Stimulated activated CD8-positive, alpha-beta memory T cell treated with anti-CD3 and anti-CD28 coated beads, Interleukin-7, amount 100 ng/mL, for 4 hours (primary cell): ENCODE measurements at regions not wholly inside any gene's neighbourhood (a gene's known extent, or its start where the extent isn't known, plus 50 kb on each side); places are given as distances from the start of the nearest gene placed in this dataset.
"Not testable (repeated sequence)": the region's sequence is repeated elsewhere in the genome, so short reads cannot be mapped to it uniquely, and the experiment has no call there.

Experiments
- DNase-seq, 2 donors: peaks; one replicate each; pipeline ENCODE4 v3.0.0-alpha.2; 2020; ENCODE audit warnings: low read depth in 2 of 2

DNA sequence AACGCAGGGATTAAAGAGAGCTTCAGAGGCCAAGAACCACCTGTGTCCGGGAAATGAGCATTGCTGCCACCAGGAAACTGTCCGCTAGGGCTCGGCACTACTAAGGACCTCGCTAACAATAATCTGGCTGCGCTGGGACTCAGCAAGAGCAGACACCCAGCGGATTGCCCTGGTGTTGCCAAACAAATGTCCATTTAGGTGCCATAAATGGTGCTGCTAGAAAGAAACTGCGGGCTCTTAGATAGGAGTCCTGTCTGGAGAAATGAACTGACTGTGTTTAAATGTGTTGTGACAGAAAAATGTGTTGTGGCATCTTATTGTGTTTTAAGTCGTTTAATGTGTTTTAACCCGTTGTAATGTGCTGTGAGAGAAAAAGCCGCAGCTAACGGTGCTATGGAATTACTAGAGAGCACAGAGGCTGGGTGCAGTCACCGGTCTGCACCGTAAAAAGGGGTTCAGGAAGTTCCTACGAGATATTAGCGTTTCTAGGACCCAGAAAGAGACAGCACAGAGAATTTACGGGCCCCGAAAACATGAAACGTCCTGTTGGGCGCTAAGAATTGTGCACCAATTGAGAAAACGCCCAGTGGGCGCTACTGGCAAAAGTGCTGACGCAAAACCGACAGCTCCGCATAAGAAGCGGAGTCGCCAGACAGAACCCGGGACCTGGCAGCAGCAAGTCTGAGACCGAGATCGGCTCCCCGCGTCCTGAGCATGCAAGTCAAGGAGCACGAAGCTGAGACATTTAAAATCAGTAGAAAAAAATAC lies 90.6 kb downstream of the ANXA2R start:
- peak; percentile 12 to 39 for DNase-seq

DNA sequence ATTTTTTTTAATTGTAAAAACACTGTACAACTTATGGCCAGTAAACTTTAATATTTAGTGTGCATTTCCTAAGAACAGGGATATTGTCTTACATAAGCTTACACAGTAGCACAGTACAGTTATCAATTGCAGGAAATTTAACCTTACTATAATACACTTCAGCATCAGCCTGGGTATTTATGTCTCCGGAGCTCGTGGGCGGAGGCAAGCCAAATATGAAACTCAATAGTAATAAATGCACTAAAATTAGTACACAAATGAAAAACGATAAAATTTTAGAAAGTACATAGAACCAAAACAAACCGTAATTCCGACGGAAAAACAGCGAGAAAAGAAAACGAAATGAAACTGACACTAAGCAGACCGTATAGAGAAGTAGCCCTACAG lies 91.2 kb downstream of the ANXA2R start:
- no peak for DNase-seq

DNA sequence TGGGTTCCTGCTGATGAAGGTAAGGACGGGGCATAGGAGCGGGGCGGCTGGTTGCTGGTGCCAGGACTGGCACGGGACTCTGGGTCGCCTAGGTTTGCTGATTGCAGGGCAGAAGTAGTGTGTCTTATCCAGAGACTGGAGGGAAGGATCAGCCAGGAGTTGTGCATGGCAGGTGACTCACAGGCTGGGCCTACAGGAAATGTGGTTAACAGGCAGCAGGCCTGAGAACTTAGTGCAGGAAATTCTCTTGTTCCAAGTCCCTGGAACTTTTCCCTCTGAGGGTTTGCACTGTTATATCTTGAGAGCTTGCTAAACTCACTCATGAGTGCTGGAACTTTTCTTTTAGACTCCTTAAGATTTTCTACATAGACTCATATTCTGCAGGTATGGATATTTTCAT lies 95.1 kb downstream of the ANXA2R start:
- DNase-seq: no peak

DNA sequence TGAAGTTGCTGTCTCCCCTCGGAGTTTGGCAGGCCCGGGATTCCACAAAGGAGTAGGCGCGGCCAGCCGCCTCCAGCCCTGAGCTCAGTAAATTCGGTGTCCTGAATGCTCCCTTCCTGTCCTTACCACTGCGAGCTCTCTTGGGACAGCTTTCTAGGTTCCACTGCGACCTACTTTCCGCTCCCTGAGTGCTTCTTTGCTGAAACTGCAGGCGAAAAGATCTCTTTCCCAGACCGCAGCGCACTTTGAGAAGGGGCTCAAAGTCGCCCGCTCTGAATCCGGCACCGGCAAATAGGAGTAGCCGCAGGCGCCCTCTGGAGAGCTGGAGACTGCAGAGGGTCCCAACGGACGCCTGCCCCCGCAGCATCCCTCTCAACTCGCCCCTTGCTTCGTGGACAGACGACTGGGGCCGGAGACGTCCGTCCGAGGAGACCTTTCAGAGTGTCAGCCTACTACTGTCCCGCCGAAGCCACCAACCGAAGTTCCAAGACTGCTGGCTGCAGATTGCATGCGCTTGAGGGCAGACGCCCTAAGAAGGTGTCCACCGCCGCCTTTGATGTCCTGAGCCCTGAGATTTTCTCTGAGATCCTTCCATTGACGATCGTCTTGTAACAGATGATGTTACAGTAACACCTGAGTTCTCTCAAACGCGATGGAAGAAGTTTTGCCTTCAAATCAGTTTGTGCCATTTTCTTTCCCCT lies 96.0 kb downstream of the ANXA2R start:
- DNase-seq: no peak

DNA sequence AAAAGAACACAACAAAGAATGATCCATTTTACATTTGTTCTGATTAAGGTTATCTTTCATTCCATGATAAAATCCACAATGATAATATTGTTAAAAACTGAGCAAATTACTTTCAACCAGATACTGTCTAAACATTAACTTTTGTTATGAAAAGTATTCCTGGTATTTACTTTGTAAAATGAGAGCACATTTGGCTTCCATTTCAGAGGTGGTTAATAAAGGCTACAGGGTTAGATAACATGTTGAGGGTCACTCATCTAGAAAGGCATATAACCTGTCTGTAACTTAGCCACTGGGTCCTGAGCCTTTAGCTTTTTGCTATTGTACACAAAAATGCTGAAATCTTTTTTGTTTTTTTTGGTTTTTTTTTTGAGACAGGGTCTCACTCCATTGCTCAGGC lies 99.3 kb downstream of the ANXA2R start:
- DNase-seq: no peak

DNA sequence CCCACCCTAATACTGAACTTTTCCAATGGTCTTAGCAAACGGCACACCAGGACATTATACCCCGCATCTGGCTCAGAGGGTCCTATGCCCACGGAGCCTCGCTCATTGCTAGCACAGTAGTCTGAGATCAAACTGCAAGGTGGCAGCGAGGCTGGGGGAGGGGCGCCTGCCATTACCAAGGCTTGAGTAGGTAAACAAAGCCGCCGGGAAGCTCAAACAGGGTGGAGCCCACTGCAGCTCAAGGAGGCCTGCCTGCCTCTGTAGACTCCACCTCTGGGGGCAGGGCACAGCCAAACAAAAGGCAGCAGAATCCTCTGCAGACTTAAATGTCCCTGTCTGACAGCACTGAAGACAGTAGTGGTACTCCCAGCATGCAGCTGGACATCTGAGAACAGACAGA lies 108.1 kb downstream of the ANXA2R start:
- DNase-seq: not testable (repeated sequence)

DNA sequence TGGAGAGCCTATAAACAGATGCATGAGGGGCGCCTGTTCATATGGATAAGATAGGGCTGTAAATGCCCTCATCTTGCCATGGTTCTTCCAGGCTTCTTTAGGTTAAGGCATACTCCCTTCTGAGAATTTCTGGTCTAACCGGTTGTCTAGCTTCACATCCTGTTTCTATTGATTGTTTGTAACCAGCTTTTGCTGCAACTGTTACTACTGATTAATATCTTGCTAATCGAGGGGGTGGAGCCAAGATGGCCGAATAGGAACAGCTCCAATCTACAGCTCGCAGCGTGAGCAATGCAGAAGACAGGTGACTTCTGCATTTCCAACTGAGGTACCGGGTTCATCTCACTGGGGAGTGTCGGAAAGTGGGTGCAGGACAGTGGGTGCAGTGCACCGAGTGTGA lies 108.7 kb downstream of the ANXA2R start:
- DNase-seq: not testable (repeated sequence)

DNA sequence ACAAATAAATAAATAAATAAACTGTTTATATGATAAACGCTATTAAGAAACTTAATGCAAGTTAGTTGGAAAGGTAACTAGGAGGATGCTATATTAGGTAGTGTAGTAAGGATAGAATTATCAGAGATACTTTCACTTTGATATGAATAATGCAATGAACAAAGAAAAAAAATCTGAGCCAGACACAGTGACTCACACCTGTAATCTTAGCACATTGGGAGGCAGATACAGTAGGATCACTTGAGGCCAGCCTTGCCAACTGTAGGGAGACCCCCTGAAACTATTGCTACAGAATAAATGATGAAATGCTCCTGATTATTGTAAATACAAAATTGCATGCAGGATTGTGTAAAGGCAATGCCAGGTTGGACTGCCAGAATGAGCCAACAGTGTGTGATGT lies 109.2 kb downstream of the ANXA2R start:
- DNase-seq: no peak

DNA sequence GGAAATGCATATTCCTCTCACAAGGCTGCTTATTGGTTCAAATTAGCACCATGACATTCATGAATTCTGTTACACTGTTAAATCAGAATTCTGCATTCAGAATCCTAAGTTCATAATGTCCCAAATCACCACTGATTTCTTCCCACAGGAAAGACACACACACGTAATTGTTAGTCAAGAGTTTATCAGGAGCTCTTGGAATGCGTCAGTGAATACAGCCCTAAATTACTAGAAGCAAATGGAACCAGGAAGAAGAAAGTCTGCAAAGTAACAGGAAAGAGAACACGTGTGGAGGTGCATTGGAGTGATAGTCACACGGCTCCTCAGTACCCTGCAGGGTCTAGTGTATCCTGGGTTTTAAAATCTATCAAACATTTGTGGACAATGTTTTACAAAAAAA lies 110.2 kb downstream of the ANXA2R start:
- no peak for DNase-seq

DNA sequence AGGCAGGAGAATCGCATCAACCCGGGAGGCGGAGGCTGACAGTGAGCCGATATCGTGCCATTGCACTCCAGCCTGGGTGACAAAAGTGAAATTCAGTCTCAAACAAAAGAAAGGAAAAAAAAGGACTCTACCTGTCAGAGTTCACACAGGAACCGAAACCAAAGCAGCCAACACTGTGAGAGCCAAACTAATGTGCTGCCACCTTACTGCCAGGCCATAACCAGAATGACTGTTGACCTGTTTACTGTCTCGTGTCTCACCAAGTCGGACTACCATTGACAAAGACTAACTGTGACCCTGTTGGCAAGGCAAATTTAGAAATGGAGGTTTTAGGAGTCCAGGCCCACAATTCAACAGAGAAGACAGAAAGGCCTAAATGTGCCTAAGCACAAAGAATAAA lies 112.4 kb downstream of the ANXA2R start:
- DNase-seq: no peak

DNA sequence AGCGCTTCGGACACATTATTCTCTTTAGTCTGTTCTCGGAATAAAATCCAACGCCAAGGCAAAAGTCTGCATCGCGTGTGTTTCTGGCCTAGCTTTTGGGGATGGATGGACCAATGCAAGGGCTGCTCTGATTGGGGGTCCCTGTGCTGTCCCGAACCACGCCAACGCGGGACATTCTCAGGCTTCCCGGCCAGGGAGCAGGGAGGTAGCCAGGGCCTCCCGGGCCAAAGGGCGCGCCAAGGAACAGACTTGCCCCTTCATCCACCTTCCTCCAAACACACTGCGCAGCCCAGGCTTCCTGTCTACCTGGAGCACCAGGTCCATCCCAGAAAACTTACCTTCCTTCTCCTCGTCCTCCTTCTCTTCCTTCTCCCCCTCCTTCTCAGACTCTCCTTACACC lies 113.0 kb upstream of the SELENOP start:
- DNase-seq: no peak

DNA sequence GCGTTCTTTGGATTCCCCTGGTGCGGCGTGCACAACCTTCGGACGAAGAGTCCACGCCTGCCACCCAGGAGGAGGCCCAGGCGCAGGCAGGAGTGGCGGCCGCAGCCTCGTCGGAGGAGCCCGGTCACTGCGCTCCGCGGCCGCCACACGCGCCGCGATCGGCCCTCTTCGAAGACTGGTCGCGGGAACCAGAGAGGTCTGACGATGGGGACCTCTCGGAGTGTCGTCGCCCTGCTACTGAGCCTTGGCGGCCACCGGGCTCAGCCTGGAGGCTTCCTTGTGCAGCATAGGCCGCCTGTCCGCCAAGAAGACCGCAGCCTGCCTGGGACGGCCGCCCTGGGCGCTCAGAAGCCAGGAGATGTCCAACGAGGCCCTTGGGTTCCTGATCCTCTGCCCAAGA lies 112.5 kb upstream of the SELENOP start:
- DNase-seq: no peak

DNA sequence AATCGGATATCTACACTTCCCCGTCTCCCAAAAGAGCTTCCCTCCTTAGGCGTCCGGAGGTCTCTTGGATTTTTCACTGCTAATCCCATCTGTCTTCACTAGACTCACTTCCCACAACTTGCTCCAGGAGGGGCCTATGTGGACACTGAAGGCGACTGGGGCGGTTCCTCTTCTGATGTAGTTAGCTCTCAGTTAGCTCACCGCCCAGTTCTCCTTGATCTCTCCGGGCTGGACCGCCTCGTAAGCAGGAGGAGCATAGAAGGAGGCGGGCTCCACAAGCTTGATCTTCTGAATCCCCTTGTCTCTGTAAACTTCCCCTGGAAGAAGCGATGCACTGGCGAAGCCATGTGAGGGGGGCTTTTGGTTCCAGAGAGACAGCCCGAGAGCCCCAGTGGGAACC lies 112.0 kb upstream of the SELENOP start:
- no peak for DNase-seq

DNA sequence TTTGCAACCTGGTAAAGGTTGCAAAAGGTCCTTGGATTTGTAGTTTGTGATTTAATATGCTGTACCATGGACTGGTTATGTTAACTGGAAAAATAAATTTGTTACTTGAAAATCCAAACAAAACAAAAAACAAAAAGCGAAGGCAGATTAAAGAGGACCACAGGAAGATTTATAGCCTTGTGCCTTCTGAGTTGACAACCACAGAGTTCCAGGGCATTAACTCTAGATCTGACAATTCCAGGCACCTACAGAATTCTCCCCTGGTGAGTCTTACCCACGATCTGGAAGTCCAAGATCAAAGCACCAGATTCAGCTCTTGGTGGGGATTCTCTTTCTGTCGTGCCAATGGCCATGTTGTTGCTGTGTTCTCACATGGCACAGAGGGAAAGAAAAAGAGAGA lies 107.9 kb upstream of the SELENOP start:
- no peak for DNase-seq

DNA sequence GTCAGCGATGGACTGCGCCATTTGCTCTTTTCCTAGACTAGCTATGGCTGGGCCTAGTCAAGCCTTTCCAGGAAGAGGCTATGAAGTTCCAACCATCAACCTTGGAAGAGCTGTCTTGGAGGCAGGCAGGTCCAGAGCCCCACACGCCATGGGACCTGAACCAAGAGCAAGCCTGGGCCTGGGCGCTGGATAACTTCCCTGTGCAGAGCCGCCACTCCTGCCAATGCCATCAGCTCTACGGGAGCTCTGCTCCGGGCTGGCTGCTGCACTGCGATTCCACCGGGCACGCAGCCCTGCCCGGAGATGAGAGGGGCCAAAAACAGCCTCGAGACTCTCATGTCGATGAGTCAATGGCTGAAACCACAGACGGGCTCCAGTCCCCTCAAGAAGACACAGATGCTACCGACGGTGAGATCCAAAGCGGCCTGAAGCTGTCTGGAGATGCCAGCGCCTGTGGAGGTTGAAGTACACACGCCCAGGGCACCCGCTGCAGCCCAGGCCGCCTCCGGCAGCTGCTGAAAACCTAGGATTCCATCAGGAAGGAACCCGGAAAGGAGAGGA lies 103.7 kb upstream of the SELENOP start:
- no peak for DNase-seq

DNA sequence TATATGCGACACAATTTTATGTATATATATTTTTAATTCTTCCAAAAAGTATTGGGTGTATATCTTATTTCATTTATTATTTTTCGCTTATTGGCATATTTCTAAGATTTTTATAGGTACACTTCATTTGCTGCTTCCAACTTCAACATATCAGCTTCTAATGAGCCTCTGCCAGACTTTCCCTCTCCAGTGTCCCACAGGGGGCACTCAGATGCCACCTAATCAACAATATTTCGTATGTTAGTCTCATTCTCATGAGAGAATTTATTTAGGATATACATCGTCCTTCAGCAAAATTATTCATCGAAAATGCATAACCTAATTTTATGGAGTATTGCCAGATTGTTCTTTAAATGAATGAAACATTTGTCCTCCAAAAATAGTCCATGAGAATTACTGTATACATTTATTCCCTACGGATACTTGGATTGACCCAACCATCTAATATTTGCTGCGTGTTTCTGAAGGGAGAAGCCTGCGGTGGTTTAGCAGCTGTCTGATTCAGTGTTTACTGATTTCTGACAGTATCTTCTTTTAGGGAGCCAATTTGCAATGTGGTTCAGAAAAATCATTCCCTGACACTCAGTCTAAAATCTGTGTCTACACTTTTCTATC lies 100.6 kb upstream of the SELENOP start:
- DNase-seq: peak; percentile 33 to 34

DNA sequence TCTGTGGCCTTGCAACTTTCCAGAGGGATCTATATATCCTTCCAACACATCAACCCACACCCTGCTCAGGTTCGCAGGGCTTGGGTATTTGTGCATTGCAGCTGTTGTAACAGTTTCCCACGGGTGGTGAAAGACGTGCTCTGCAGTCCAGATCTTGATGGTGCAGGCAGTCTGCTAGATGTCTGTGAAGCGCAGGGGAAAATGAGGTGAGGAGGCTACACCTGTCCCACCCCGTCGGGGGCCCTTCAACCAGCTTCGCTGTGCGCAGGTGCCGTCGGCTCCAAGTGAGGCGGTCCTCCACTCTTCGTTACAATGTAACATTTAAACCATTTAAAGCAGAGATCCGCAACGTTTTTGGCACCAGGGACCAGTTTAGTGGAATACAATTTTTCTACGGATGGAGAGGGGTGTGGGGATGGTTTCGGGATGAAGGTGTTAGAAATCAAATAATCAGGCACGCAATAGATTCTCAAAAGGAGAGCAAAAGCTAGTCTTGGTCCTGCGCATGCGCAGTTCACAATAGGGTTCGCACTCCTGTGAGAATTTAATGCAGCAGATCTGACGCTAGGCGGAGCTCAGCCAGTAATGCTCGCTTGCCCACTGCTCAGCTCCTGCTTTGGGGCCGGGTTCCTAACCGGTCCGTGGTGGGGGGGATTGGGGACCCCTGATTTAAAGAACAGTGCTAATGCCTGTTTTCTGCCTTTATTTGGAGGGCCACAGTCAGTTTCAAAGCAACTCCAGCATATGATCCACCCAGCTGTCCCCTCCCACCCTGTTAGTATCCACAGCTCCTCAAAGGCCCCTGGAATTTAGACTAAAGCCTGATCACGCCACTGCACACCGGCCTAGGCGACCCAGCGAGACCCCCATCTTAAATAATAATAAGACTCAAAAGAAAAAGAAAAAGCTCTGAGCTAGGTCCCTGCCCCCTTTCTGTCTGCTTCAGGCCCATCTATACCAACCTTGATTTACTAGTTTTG lies 97.1 kb upstream of the SELENOP start:
- DNase-seq: peak; percentile 83 to 85

DNA sequence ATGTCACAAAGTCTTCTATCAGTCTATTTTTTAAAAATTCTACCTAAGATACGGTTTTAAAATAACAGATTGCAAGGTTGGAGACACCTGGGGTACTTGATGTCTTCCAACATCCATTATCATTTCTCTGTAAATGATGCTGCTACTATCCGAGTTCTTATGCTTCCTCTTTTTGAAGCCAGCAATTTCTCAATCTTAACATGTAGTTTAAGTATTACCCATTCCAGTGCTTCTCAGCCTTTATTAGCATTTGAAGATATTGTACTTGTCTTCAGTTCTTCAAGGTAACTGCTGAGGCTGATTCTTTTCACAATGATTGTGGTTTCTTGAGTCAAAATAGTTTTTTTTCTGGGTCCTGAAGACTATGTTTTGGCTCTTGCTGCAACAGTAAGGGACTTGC lies 96.4 kb upstream of the SELENOP start:
- no peak for DNase-seq

DNA sequence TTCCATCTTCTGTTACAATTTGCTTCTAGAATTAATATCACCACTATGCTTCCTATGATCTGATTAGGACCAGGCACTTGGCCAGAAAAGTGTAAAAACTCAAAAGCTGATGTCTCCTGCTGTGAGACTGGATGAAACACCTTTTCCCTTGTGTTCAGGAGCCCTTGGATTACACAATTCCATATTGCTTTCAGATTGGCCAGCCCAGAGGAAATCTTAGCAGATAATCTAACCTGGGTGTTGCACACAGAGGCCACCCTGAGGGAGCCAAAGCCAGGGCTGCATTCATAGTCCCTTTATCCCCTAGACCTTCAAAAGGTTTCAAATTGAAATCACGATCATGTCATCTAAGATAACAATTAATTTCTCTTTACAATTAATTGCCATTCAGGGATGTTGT lies 94.1 kb upstream of the SELENOP start:
- DNase-seq: no peak

DNA sequence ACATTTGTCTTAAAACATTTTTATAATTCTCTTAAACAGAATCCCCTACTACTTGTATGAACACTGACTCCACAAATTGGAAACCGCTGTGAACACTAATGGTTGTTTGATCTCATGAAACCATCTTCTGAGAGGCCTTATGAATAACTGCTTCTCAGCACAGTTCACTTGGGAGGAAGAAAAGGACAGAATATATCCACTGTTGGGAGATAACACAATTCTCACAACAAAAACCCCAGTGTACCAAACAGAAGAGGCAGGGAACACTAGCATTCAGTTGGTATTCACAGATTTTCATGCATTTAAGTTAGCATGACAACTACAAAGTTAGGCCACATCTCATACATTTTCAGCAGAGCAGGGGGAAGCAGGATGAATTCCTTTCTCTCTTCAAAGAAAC lies 89.0 kb upstream of the SELENOP start:
- DNase-seq: no peak

DNA sequence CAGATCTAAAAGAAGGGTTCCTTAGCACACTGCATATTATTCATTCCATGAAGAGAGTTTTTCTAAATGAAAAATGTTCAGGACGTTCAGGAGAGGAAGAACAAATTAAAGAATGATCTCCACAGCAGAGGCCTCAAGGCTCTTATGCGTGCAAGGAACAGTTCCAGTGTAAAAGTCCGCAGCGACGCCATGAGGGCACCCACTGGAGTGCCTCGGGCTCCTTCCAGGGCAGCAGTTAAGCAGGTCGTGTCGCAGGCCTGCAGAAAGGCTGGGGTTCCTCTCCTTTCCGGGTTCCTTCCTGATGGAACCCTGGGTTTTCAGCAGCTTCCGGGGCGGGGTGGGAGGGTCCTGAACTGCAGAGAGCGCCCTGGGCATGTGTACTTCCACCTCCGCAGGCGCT lies 87.1 kb upstream of the SELENOP start:
- DNase-seq: no peak

DNA sequence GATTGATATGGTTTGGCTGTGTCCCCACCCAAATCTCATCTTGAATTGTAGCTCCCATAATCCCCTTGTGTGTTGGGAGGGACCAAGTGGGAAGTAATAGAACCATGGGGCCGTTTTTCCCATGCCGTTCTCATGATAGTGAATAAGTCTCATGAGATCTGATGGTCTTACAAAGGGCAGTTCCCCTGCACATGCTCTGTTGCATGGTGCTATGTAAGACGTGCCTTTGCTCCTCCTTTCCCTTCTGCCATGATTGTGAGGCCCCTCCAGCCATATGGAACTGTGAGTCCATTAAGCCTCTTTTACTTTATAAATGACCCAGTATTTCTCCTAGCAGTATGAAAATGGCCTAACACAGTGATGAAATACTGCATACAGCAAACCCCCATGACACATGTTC lies 84.8 kb upstream of the SELENOP start:
- no peak for DNase-seq
